ENCODE measurements at regions not wholly inside any gene's neighbourhood (a gene's known extent, or its start where the extent isn't known, plus 50 kb on each side); places are given as distances from the start of the nearest gene placed in this dataset.

- TF ChIP-seq POLR2AphosphoS5 (IDR thresholded peaks at IDR 0.05; ENCODE audit: low read depth, low read length), result no peak
- TF ChIP-seq EZH2 (IDR thresholded peaks at IDR 0.05), result no peak
These were observed 271.3 kb downstream of the NPHP4 start for GRCh38 chr1:5720936-5721335.

Data from HCT116 (cell line).